ENCODE measurements at regions not wholly inside any gene's neighbourhood (a gene's known extent, or its start where the extent isn't known, plus 50 kb on each side); places are given as distances from the start of the nearest gene placed in this dataset.

- DNase-seq = no peak
- intact Hi-C loops (cut with DNase I) = no loop called here
- Histone ChIP-seq H3K4me1 (no peaks in the 10 kb centered on the region), H3K27ac (no peak overlapping the region), H3K27me3 (no peaks in the 10 kb centered on the region), H3K4me3 (no peak overlapping the region), H3K36me3 (no peaks in the 10 kb centered on the region), H3K9me3 (no peaks in the 10 kb centered on the region)
- no peak for ATAC-seq
- WGBS (ENCODE audit: insufficient coverage, low coverage, low lambda C conversion rate, missing lambda C conversion rate) = 25% methylated on average over 3 of the region's 6 CpGs
- no peak for TF ChIP-seq CTCF (IDR thresholded peaks at IDR 0.05)
- no peak for TF ChIP-seq POLR2A (IDR thresholded peaks at IDR 0.05)
These were observed 119.7 kb downstream of the RCN1 start for GRCh38 chr11:32210556-32210955.

GRCh38 chr11:32213223-32213622, 122.3 kb downstream of the RCN1 start:
- no peak for ATAC-seq
- WGBS (ENCODE audit: insufficient coverage, low coverage, low lambda C conversion rate, missing lambda C conversion rate) = 53% methylated on average over 5 of the region's 5 CpGs

GRCh38 chr11:32215157-32215556, 124.3 kb downstream of the RCN1 start:
- Histone ChIP-seq H3K4me3 (no peak overlapping the region), H3K36me3 (no peaks in the 10 kb centered on the region), H3K27me3 (no peaks in the 10 kb centered on the region), H3K27ac (no peak overlapping the region), H3K4me1 (no peaks in the 10 kb centered on the region), H3K9me3 (no peaks in the 10 kb centered on the region)
- DNase-seq (no peak), ATAC-seq (no peak)
- TF ChIP-seq CTCF (IDR thresholded peaks at IDR 0.05) (no peak), POLR2A (IDR thresholded peaks at IDR 0.05) (no peak)
- 80% methylated on average over 1 of the region's 1 CpG for WGBS (ENCODE audit: insufficient coverage, low coverage, low lambda C conversion rate, missing lambda C conversion rate)
- intact Hi-C loops (cut with DNase I) = no loop called here

More at GRCh38 chr11:32213223-32213622, 122.3 kb downstream of the RCN1 start:
- Histone ChIP-seq H3K9me3 (no peaks in the 10 kb centered on the region), H3K36me3 (no peaks in the 10 kb centered on the region), H3K4me3 (no peak overlapping the region), H3K27me3 (no peaks in the 10 kb centered on the region), H3K4me1 (no peaks in the 10 kb centered on the region), H3K27ac (no peak overlapping the region)
- intact Hi-C loops (cut with DNase I) = no loop called here
- no peak for TF ChIP-seq CTCF (IDR thresholded peaks at IDR 0.05)
- TF ChIP-seq POLR2A (IDR thresholded peaks at IDR 0.05) = no peak
- no peak for DNase-seq

- TF ChIP-seq CTCF (IDR thresholded peaks at IDR 0.05) = no peak
- TF ChIP-seq POLR2A (IDR thresholded peaks at IDR 0.05) = no peak
- Histone ChIP-seq H3K27ac (no peak overlapping the region), H3K9me3 (no peaks in the 10 kb centered on the region), H3K36me3 (no peaks in the 10 kb centered on the region), H3K4me1 (no peaks in the 10 kb centered on the region), H3K4me3 (no peak overlapping the region), H3K27me3 (no peaks in the 10 kb centered on the region)
- intact Hi-C loops (cut with DNase I) = no loop called here
- DNase-seq (no peak), ATAC-seq (no peak)
- WGBS (ENCODE audit: insufficient coverage, low coverage, low lambda C conversion rate, missing lambda C conversion rate) = 83% methylated on average over 4 of the region's 4 CpGs
These were observed 125.9 kb downstream of the RCN1 start for GRCh38 chr11:32216749-32217148.

- ATAC-seq (no peak), DNase-seq (no peak)
- Histone ChIP-seq H3K36me3 (no peaks in the 10 kb centered on the region), H3K27me3 (no peaks in the 10 kb centered on the region), H3K27ac (no peak overlapping the region), H3K4me1 (no peaks in the 10 kb centered on the region), H3K4me3 (no peak overlapping the region), H3K9me3 (no peaks in the 10 kb centered on the region)
- 27% methylated on average over 3 of the region's 7 CpGs for WGBS (ENCODE audit: insufficient coverage, low coverage, low lambda C conversion rate, missing lambda C conversion rate)
- intact Hi-C loops (cut with DNase I) = no loop called here
- TF ChIP-seq CTCF (IDR thresholded peaks at IDR 0.05) = no peak
- TF ChIP-seq POLR2A (IDR thresholded peaks at IDR 0.05) = no peak
These were observed 128.4 kb downstream of the RCN1 start for GRCh38 chr11:32219320-32219719.
